Progenitor cell of endocrine pancreas (in vitro differentiated cells): ENCODE measurements at regions not wholly inside any gene's neighbourhood (a gene's known extent, or its start where the extent isn't known, plus 50 kb on each side); places are given as distances from the start of the nearest gene placed in this dataset.

Experiments used
- DNase-seq: peaks from one replicate; pipeline ENCODE4 v3.0.0; 2021; ENCODE audit warnings: low spot score; ENCODE audit not compliant: unreplicated experiment
- H3K27ac Mint-ChIP-seq: 2 replicates; pipeline ENCODE4 v1.8.0; 2021; ENCODE audit warnings: mild to moderate bottlenecking, moderate library complexity, mixed read lengths
- H3K27me3 Mint-ChIP-seq: 2 replicates; pipeline ENCODE4 v1.8.0; 2021; ENCODE audit warnings: mixed read lengths
- H3K36me3 Mint-ChIP-seq: 2 replicates; pipeline ENCODE4 v1.8.0; 2022; ENCODE audit warnings: mixed read lengths; ENCODE audit not compliant: insufficient read depth
- H3K4me1 Mint-ChIP-seq: 2 replicates; pipeline ENCODE4 v1.8.0; 2021; ENCODE audit warnings: low read depth, mixed read lengths
- H3K4me3 Mint-ChIP-seq: 2 replicates; pipeline ENCODE4 v1.8.0; 2021; ENCODE audit warnings: low read depth, mild to moderate bottlenecking, moderate library complexity, mixed read lengths
- H3K9me3 Mint-ChIP-seq: 2 replicates; pipeline ENCODE4 v1.8.0; 2021; ENCODE audit warnings: low read depth, mixed read lengths
- TF ChIP-seq, protein P1 (sequence below): fragments of 200-600 bp; sonication (generic); IDR thresholded peaks from one replicate; pipeline ENCODE4 v1.5.0; 2021; ENCODE audit warnings: antibody characterized with exemption, mild to moderate bottlenecking; ENCODE audit not compliant: unreplicated experiment

DNA sequence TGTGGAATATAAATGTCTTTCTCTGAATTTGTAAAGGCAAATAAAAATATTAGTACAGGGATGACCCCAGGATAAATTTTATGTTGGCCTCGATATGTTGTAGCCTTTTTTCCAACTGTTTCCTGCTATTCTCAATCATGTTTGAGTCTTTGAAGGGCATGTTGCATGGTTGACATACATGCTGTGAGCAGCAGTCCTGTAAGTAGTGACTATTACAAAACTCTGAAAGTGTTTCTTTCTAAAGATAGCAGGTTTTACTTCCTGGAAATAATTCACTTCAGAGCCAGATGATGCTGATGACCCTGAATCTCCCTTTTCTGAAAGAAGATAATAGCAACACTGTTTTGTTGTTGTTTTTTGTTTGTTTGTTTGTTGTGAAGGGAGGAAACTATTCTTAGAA is 393.0 kb upstream of the GNPDA2 start:
- H3K36me3 Mint-ChIP-seq = no peaks in the 10 kb centered on the region
- no peak overlapping the region for H3K4me3 Mint-ChIP-seq
- no peaks in the 10 kb centered on the region for H3K4me1 Mint-ChIP-seq
- no peaks in the 10 kb centered on the region for H3K9me3 Mint-ChIP-seq
- DNase-seq = no peak
- H3K27me3 Mint-ChIP-seq = no peaks in the 10 kb centered on the region
- H3K27ac Mint-ChIP-seq = no peak overlapping the region
- TF ChIP-seq, protein P1, sequence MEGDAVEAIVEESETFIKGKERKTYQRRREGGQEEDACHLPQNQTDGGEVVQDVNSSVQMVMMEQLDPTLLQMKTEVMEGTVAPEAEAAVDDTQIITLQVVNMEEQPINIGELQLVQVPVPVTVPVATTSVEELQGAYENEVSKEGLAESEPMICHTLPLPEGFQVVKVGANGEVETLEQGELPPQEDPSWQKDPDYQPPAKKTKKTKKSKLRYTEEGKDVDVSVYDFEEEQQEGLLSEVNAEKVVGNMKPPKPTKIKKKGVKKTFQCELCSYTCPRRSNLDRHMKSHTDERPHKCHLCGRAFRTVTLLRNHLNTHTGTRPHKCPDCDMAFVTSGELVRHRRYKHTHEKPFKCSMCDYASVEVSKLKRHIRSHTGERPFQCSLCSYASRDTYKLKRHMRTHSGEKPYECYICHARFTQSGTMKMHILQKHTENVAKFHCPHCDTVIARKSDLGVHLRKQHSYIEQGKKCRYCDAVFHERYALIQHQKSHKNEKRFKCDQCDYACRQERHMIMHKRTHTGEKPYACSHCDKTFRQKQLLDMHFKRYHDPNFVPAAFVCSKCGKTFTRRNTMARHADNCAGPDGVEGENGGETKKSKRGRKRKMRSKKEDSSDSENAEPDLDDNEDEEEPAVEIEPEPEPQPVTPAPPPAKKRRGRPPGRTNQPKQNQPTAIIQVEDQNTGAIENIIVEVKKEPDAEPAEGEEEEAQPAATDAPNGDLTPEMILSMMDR = no peak

DNA sequence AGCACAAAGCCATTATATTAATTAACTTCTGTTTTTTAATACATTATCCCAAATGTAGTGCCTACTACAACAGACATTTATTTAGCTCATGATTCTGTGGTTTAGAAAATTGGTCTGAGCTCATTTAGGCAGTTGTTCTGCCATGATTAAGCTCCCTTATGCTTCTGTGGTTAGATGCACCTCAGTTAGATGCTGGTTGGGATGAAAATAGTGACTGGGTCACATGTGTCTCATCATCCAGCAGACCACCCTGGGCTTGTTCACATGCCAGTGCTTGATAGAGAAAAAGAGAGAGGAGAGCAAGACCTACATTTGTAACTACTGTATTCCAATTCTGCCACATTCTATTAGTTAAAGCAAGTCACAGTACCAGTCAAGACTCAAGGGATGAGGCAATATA is 376.4 kb upstream of the GNPDA2 start:
- DNase-seq = no peak
- H3K36me3 Mint-ChIP-seq = no peaks in the 10 kb centered on the region
- no peak overlapping the region for H3K27ac Mint-ChIP-seq
- H3K4me1 Mint-ChIP-seq = no peaks in the 10 kb centered on the region
- H3K27me3 Mint-ChIP-seq = no peaks in the 10 kb centered on the region
- TF ChIP-seq, protein P1 = no peak
- peaks cover 12% of the 10 kb centered on the region for H3K9me3 Mint-ChIP-seq
- H3K4me3 Mint-ChIP-seq = no peak overlapping the region

- no peaks in the 10 kb centered on the region for H3K4me1 Mint-ChIP-seq
- H3K36me3 Mint-ChIP-seq = no peaks in the 10 kb centered on the region
- no peak overlapping the region for H3K4me3 Mint-ChIP-seq
- H3K27me3 Mint-ChIP-seq = no peaks in the 10 kb centered on the region
- peaks cover 2% of the 10 kb centered on the region for H3K9me3 Mint-ChIP-seq
- no peak for DNase-seq
- TF ChIP-seq, protein P1 = no peak
- no peak overlapping the region for H3K27ac Mint-ChIP-seq
Measured at GRCh38 chr4:45100956-45101818, 374.8 kb upstream of the GNPDA2 start.

DNA sequence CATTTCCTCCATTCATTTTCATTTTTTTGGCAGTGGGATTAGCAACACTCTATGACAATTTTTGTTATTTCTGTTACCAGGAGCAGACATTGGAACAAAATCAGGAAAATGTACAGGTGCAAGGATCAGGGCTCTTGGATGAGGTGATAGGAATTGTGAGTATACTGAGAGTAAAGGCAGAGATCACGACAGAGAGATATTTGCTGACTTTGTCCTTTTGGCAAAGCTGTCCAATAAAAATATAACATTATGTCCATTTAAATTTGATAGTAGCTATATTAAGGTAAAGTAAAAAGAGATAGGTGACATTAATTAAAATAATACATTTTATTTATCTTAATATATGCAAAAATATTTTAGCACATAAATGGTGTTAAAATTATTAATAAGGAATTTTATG is 373.1 kb upstream of the GNPDA2 start:
- Mint-ChIP-seq H3K9me3 (no peaks in the 10 kb centered on the region), H3K4me3 (no peak overlapping the region), H3K27ac (no peak overlapping the region), H3K36me3 (no peaks in the 10 kb centered on the region), H3K4me1 (no peaks in the 10 kb centered on the region), H3K27me3 (no peaks in the 10 kb centered on the region)
- TF ChIP-seq, protein P1 = no peak
- no peak for DNase-seq

DNA sequence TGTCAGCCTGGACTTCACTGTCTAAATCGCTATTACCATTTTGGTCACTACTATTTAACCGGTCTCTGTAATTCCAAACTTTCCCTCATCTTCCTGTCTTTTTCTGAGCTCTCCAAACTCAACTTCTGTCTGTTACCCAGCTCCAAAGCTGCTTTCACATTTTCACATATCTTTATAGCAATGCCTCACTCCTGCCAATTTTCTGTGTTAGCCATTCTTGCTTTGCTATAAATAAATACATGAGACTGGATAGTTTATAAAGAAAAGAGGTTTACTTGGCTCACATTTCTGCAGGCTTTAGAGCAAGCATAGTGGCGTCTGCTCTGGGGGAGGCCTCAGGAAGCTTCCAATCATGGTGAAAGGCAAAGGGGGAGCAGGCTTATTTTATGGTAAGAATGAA is 368.3 kb upstream of the GNPDA2 start:
- H3K27me3 Mint-ChIP-seq = no peaks in the 10 kb centered on the region
- no peaks in the 10 kb centered on the region for H3K36me3 Mint-ChIP-seq
- H3K4me3 Mint-ChIP-seq = no peak overlapping the region
- H3K4me1 Mint-ChIP-seq = no peaks in the 10 kb centered on the region
- peaks cover 25% of the 10 kb centered on the region for H3K9me3 Mint-ChIP-seq
- DNase-seq = no peak
- TF ChIP-seq, protein P1 = no peak
- no peak overlapping the region for H3K27ac Mint-ChIP-seq
